SK-N-DZ (cell line): ENCODE measurements at regions not wholly inside any gene's neighbourhood (a gene's known extent, or its start where the extent isn't known, plus 50 kb on each side); places are given as distances from the start of the nearest gene placed in this dataset.

Experiments
- DNase-seq: peaks from one replicate; pipeline ENCODE4 v3.0.0-alpha.2; 2015; ENCODE audit warnings: low spot score

DNA sequence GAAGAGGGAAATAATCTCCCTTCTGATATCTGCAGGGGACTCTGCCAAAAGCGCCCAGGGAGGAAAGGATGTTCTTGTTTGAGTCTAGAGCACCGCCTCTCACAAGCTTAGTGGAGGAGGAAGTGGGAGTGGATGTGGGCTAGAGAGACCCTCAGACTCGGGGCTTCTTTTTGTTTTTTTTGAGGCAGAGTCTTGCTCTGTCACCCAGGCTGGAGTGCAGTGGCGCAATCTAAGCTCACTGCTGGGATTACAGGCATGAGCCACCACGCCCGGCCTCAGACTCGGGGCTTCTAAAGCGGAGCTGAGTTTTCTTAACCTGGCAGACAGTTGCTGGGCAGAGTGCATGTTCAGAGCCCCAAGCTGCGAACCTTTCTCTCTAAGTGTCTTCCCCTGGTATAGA is 310.8 kb downstream of the BMP7 start:
- DNase-seq, result no peak

DNA sequence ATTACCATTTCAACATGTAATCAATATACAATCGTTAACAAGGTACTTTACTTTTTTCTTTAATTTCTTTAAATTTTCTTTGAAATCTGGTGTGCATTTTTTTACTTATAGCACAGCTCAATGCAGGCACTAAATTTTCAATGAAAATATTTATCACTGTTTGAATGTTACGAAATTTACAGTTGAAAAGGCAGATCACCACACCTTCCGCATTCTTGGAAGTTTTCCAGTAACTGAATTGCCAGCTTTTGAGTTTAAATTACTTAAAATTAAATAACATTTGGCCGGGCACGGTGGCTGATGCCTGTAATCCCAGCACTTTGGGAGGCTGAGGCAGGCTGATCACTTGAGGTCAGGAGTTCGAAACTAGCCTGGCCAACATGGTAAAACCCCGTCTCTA is 309.9 kb downstream of the BMP7 start:
- no peak for DNase-seq

DNA sequence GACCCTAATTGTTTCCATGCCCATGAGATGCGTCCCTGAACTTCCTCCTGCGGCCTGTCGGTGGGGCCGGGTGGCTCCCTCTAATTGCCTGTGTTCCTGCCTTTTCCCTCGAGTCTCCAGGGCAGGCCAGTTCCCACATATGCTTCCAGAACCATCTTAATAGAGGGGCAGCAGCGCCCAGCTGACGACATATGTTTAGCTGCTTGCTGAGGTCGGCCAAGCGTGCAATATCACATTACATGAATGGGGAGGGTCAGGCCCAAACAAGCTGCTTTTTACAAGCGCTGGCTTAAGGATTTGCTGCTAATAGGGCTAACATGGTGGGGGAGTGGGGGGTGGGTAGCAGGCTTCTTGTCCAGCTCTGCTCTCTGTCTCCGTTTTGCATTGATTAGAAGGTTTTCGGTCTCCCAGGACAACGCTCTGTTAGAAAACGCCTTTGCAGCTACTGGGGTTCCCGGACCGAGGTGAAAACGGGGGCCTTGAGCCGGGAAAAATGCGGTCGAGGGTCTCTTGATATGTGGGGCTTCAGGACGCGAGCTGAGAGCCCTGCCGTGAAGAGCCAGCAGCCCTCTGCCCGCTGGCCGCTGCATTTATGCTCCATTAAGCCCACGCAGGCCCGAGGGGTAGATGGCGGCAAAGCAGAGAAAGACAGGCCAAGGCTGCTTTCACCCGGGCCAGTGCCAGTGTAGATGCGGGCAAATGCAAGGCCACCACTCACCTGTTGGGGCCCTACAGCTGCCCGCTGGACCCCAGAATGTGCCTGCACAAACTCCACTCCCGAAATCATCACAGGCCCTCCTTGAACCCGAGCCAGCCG is 308.5 kb downstream of the BMP7 start:
- DNase-seq, result peak; percentile 86

DNA sequence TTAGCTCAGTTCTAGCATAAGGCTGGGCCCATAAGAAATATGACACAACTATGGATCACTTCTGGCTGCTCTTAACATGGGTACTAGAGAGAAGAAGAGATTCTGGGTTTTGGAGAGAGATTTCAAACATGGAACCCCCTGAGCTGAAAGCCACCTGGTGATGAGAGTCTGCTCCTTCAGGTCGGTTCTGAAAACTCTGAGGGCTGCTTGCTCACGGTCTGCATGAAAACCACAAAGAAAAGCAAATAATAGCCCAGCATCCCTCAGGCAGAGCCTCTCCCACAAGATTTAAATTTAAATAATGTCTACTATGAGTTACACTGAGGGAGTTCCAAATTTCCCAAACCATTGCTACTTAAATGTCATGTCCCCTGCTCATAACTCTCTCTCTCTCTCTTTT is 301.5 kb downstream of the BMP7 start:
- no peak for DNase-seq

DNA sequence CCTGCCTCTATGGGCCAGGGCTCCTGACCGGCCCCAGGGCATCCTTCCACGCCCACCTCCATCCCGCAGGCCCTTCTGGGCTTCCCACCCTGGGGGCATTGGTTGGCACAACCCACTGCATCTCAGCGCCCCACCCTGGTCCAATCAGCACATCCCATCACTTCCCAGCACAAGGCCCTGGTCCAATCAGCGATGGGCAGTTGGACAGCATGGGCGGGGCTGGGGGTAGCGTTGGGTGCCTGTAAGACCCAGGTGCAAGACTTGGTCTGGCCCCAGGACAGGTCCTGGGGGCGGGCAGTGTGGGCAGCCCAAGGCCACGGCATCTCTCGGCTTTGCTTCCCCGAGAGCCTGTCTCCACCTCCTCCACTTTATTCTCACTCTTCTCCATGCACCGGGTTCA is 298.5 kb downstream of the BMP7 start:
- DNase-seq, result no peak

DNA sequence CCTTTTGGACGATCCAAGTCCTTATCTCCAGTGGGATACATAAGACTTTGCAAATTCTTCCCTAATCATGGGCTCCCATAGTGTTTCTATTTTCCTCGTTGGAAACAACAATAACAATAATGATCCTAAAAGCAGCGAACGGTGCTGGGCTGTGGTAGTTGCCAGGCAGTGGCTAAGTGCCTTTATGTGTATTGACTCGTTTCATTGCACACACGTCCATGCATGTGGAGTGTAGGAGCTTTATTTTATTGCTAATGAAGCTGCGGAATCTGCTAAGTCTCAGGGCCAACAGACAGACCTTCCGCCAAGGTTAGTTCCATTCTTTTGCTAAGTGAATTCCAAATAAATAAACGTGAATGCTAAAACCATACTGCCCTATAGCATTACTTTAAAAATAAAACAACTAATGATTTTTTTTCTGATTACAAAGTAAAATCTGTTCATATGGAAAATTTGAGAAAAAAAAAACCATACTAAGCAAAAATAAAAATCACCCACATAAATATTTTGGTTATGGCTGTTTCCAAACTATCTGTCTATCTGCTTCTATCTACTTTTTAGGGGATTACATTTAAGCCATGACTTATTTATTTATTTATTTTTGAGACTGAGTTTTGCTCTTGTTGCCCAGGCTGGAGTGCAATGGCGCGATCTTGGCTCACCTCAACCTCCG is 297.9 kb downstream of the BMP7 start:
- DNase-seq, result no peak

DNA sequence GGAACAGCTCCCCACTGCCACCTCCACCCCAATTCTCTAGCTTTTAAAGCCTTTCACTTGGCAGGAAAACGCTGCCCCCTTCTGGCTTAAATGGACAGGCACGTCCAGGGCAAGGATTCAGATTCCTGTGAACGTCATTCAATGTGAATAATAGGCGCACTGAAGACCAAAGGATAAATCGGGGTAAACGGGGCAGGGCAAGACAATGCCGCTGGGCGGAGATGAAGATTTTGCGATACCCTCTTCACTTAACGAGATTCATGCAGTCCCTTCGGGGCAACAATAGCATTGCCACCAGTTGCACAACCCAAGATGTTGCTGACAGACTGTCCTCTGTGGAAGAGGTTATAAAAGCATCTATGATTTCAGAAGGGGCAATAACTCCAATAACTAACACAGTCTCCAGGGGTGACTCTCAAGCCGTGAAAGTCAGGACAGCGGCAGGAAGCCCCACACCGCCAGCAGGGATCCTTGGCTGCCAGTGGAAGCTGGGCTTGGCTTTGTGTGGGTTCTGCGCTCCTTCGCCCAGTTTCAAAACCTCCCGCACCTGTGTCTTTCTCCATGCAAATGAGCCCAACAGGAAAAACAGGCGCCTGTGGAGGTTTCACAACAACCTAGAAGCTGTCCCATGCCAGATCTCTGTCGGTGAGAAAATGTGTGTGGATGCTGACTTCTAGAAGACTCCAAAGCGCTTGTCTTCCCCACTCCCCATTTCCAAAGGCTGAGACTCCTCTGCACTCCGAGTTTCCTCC is 291.8 kb downstream of the BMP7 start:
- DNase-seq, result no peak

DNA sequence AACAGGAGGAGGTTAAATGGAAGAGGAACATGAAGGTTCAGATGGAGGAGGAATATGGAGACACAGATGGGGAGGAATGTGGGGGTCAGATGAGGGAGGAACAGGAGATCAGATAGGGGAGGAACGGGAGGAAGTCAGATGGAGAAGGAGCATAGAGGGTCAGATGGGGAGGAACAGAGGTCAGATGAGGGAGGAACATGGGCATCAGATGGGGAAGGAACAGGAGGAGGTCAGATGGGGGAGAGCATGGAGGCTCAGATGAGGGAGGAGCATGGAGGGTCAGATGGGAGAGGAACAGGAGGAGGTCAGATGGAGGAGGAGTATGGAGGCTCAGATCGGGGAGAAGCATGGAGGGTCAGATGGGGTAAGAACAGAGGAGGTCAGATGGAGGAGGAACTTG is 290.6 kb downstream of the BMP7 start:
- no peak for DNase-seq

DNA sequence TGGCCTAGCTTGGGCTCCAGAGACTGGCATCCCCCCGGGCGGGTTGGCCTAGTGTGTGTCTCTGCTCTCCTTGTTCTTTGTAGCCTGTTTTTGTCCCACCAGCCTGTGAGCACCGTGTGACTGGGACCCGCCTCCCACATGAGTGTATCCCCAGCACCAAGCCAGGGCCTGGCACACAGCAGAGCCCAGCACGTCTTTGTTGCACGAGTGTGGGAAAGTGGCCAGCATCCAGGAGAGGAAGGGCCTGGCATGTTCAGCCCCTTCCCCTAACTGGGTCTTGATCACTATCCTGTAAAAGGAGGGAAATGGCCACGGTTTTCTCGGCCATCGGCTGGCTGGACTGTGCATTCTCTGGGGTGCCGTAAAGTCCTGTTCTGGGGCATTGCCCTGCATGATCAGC is 290.1 kb downstream of the BMP7 start:
- DNase-seq, result no peak

DNA sequence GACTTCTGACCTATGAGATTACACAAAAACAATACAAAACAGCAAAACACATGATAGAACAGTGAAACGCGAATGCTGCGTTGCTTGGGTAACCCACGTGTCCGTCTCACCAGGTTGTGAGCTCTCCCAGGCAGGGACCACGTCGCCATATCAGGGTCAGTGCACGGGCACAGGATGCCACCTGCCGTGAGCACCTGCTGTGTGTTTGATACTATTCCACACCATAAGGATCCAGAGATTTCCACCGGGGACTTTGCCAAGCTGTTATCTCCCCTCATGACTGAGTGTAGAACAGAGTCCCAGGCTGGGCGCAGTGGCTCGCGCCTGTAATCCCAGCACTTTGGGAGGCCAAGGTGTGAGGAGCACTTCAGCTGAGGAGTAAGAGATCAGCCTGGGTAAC is 288.0 kb downstream of the BMP7 start:
- no peak for DNase-seq

DNA sequence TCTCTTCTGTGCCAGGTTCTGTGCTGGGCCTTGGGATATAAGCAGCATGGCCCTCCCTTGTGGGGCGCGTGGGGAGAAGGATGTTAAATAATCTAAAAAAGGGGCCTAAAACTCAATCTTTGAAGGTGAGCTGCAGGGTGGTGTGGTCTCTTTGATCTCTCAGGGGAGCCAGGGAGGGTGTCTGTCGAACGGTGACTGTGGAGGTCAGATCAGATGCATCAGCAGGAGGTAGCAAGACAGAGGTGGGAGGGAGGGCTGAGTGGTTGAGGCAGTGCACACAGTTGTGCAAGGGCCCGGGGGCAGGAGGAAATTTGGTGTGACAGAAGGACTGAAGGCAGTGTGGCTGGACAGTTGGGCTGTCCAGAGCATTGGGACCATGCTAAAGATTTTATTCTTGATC is 287.3 kb downstream of the BMP7 start:
- no peak for DNase-seq

DNA sequence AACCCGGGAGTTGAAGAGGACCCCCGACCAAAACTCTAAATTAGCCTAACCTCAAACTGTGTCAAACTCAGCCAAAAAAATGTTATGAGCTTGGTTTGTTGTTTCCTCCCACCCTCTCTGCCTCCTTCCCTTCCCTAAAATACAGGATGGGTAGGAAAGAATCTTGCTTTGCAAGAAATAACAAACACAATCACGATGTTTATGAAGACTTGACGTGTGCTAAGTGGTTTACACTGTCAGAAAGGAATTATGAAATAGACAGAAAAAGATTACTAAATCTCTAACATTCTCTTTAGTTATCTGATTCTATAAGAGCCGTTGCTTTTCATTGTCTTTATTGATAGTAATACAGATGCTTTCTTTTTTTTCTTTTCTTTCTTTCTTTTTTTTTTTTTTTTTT is 285.1 kb downstream of the BMP7 start:
- DNase-seq, result no peak

DNA sequence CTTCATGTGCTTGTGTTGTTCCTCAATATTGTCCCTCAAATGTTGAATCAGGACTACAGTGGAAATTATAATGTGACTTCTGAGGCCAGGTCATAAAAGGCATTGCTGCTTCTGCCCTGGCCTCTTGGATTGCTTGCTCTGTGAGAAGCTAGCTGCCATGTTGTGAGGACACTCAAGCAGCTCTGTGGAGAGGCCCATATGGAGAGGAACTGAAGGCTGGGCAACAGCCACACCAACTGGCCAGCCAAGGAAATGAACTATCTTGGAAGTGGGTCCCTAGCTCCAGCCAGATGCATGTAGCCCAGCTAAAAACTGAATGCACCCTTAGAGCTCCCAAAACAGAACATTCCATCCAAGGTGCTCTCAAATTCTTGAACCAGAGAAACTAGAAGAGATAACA is 282.6 kb downstream of the BMP7 start:
- no peak for DNase-seq

DNA sequence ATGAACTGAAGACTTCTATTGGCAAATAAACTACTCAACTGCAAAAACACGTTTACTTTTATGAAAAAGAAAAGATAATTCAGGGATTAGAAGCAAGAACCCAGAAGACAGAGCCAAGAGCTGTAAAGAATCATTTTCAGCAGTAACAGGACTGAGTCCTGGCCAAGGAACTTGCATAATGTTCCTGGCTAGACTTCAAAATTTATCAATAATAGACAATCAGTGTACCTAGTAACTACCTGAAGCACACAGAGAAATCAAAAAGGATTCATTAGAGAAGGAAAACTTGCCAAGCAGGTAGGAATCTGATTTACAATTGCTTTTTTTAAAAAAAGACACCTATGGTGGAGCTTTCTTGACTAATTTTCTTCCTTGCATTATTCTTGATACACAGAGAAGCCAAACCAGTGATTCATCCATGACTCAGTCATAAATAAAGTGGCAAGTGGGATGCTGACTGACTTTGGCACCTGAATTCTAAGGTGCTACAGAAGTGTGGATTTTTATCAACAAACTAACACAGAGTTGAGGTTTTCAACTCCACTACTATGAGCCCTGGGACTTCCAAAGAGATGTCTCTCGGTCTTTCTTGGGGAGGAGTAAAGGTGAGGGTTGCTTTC is 281.3 kb downstream of the BMP7 start:
- DNase-seq, result no peak

DNA sequence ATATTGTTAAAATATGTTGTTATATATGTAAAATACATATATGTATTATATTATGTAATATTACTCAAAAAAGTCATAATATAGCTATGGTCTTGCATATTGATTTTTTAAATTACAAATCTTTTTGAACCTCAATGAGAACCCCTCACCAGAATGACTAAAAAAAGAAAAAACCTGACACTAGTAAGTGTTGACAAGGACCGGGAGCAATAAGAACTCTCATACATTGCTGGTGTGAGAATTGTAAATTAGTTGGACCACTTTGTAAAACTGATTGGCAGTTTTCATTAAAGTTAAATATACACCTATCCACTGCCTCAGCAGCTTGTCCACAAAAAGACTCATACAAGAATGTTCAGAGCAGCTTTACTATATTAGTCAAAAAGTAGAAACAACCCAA is 280.0 kb downstream of the BMP7 start:
- no peak for DNase-seq

DNA sequence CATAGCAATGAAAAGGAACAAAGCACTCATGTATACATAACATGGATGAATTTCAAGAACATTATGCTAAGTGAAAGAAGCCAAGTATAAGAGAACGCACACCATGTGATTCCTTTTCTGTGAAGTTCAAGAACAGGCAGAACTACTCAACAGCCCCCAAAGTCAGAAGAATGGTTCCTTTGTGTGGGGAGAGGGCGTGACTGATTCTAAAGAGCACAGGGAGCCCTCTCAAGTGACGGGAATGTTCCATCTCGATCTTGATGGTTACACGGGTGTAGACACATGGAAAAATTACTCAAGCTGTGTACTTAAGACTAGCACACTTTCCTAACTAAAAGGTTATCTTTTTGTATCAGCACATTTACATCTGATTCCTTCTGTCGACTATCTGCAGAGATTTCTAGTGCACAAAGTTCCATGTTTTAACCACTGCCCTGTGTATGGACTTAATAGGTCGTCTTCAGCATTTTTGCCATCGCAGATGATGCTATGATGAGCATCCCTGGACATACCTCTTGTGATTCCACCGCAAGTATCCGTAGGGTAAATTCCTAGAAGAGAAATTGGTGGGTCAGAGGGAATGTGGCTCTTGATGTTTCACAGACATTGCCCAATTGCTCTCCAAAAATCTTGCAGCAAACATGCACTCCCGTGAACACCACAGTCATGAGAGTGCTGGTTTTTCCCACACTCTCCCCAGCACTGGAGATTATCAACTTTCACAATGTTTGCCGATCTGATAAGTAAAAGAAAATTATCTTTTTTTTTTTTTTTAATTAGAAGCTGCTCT is 279.3 kb downstream of the BMP7 start:
- DNase-seq, result no peak

DNA sequence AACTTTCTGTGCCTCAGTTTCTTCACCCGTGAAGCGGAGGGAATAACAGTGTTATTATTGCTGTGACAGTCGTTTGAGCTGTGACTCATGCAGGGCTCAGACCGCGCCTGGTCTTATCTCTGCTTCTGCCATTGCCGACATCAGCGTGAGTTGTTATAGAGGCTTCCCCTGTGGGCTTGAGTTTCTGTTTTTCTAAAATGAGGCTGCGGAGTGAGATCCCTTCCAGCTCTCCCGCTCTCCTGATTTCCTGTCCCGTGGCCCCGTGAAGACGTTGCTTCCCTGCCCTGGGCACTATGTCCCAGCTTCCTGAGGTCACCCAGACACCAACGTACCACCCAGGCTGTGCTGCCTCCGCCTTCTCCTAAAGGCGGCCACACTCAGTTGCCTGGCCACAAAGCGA is 278.5 kb downstream of the BMP7 start:
- DNase-seq, result no peak

DNA sequence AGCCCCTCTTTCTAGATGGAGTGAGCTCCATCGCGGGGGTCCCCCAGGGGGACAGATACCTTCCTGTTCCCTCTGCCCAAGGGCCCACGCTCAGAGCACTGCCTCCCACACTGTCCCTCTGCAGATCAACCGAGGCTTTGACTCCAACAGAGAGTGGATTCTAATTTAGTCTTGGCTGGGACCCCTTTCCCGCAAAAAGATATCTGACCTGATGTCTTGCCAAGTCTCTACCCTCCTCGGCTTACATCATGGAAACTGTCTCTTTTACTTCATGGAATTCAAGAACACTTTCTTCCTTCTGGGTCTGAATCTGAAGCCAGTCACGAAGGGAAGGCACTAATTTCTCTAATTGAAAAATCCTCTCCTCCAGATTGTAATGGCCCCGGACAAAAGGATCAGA is 278.0 kb downstream of the BMP7 start:
- DNase-seq, result no peak

DNA sequence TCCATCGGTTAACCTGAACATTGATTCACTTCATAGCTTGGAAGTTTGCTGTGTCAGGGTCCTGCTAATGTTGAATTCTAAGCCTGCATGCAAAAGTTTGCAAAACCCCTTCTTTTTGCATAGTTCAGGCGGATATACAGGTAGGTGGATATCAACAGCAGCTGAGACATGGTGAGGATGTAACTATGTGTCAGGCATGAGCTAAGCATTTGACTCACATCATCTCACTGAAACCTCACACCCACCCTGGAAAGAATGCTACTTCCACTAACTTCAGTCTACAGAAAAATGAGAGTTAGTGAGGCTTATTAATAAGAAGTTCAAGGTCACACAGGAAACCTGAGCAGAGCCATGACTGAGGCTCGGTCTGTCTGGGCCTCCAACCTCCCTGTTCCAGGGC is 276.9 kb downstream of the BMP7 start:
- DNase-seq, result no peak

DNA sequence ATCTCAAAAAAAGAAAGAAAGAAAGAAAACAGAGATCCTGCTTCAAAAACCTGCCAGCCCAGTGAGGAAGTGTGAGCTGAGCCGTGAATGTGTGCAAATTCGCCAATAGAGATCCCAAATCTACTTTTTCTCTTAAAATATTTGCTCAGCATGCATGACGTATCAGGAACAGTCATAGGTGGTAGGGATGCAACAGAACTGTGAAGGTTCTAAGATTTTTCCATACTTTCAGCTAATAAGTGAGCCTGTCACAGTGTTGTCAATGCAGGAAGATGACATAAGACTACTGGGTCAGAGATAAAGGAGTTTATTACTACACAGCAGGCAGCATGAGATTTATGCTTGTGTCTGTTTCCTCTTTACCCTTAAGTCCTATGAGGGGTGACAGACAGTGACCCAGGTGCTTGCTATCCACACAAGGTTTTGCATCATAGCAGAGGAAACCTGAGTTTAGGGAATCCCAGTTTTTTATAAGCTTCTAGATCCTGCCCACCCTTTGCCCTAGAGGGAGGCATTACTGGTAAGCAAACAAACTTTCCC is 273.4 kb downstream of the BMP7 start:
- no peak for DNase-seq

DNA sequence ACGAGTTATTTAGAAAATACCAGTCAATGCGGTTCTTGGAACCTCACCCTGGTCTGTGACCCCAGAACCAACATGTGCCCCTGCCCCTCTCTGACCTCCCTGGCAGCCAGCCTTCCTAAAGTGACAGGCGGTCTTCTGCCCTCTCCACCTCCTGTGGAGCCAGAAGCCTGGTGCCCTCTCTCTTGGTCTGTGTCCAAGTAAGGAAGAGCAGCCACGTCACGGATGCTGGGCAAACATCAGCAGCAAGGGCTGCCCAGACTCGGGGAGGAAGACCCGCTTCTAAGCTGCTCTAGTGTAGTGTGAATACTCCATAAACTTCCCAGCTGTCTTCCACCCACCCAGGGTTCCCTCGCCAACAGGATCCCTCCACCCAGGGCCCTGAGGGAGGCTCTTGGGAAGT is 272.4 kb downstream of the BMP7 start:
- DNase-seq, result no peak
